Neural cell (in vitro differentiated cells): ENCODE measurements at regions not wholly inside any gene's neighbourhood (a gene's known extent, or its start where the extent isn't known, plus 50 kb on each side); places are given as distances from the start of the nearest gene placed in this dataset.

Experiments
- H2AFZ ChIP-seq: fragments of 200-600, 300-800 bp; sonication (generic), shearing (Covaris generic); 2 replicates; pipeline ENCODE4 v1.6.0; 2014; ENCODE audit warnings: low read depth, mild to moderate bottlenecking, antibody characterized with exemption, low read length, moderate library complexity
- H3F3A ChIP-seq: fragments of 200-600 bp; shearing (Covaris generic); 2 replicates; pipeline ENCODE4 v1.6.1; 2016; ENCODE audit warnings: mild to moderate bottlenecking, moderate library complexity, mixed read lengths, antibody characterized with exemption, low read length; ENCODE audit not compliant: insufficient read depth, poor library complexity, severe bottlenecking
- H3K27ac ChIP-seq: fragments of 200-600, 300-800 bp; sonication (generic), shearing (Covaris generic); 2 replicates; pipeline ENCODE4 v1.5.1; 2014; ENCODE audit warnings: mild to moderate bottlenecking, low read length, moderate library complexity
- H3K27me3 ChIP-seq: fragments of 300-800, 200-600 bp; sonication (generic), shearing (Covaris generic); 2 replicates; pipeline ENCODE4 v1.6.0; 2014; ENCODE audit warnings: mild to moderate bottlenecking, low read depth, low read length, moderate library complexity; ENCODE audit not compliant: insufficient read depth
- H3K36me3 ChIP-seq: fragments of 300-800, 200-600 bp; sonication (generic), shearing (Covaris generic); 2 replicates; pipeline ENCODE4 v1.5.1; 2014; ENCODE audit warnings: mild to moderate bottlenecking, antibody characterized with exemption, low read length, moderate library complexity; ENCODE audit not compliant: insufficient read depth
- H3K4me2 ChIP-seq: fragments of 300-800, 200-600 bp; sonication (generic), shearing (Covaris generic); 2 replicates; pipeline ENCODE4 v1.6.0; 2014; ENCODE audit warnings: mild to moderate bottlenecking, low read length
- H3K4me3 ChIP-seq: fragments of 300-800, 200-600 bp; sonication (generic), shearing (Covaris generic); 2 replicates; pipeline ENCODE4 v1.5.1; 2014; ENCODE audit warnings: mild to moderate bottlenecking, low read length, moderate library complexity
- H3K79me2 ChIP-seq: fragments of 200-600 bp; shearing (Covaris generic); replicated peaks from 2 replicates; pipeline ENCODE4 v1.6.0; 2014; ENCODE audit warnings: mild to moderate bottlenecking, low read length, moderate library complexity; ENCODE audit not compliant: insufficient read depth
- H3K9ac ChIP-seq: fragments of 300-800, 200-600 bp; sonication (generic), shearing (Covaris generic); 2 replicates; pipeline ENCODE4 v1.6.1; 2016; ENCODE audit warnings: mild to moderate bottlenecking, low read length, mixed read lengths
- H3K9me2 ChIP-seq: fragments of 200-600 bp; shearing (Covaris generic); 2 replicates; pipeline ENCODE4 v1.6.1; 2016; ENCODE audit warnings: mild to moderate bottlenecking, low read length, mixed read lengths; ENCODE audit not compliant: insufficient read depth
- H3K9me3 ChIP-seq: fragments of 200-600, 300-800 bp; sonication (generic), shearing (Covaris generic); 2 replicates; pipeline ENCODE4 v1.6.1; 2016; ENCODE audit warnings: mild to moderate bottlenecking, mixed run types, low read length, moderate library complexity, mixed read lengths
- H4K20me1 ChIP-seq: fragments of 200-600 bp; shearing (Covaris generic); 2 replicates; pipeline ENCODE4 v1.6.1; 2016; ENCODE audit warnings: mild to moderate bottlenecking, mixed run types; ENCODE audit not compliant: insufficient read depth
- EP300 ChIP-seq: fragments of 450-650 bp; conservative IDR thresholded peaks from 2 replicates; pipeline ENCODE4 v1.6.1; 2014; ENCODE audit warnings: antibody characterized with exemption, mild to moderate bottlenecking, moderate library complexity; ENCODE audit not compliant: poor library complexity, severe bottlenecking
- EZH2 ChIP-seq: fragments of 200-600, 300-800 bp; shearing (Covaris generic), sonication (generic); IDR thresholded peaks from 2 replicates; pipeline ENCODE4 v1.6.1; 2014; ENCODE audit warnings: antibody characterized with exemption, low read length, borderline replicate concordance, mild to moderate bottlenecking; ENCODE audit not compliant: insufficient read depth, poor library complexity, severe bottlenecking
- MXI1 ChIP-seq: fragments of 450-650 bp; conservative IDR thresholded peaks from 2 replicates; pipeline ENCODE4 v1.6.1; 2014; ENCODE audit warnings: antibody characterized with exemption, mild to moderate bottlenecking; ENCODE audit not compliant: poor library complexity, severe bottlenecking
- POLR2AphosphoS5 ChIP-seq: IDR thresholded peaks from 2 replicates; pipeline ENCODE4 v1.6.1; 2012
- RAD21 ChIP-seq: fragments of 450-650 bp; conservative IDR thresholded peaks from 2 replicates; pipeline ENCODE4 v1.6.1; 2014; ENCODE audit warnings: antibody characterized with exemption, mild to moderate bottlenecking, moderate library complexity
- SMC3 ChIP-seq: fragments of 450-650 bp; conservative IDR thresholded peaks from 2 replicates; pipeline ENCODE4 v1.6.1; 2014; ENCODE audit warnings: antibody characterized with exemption, mild to moderate bottlenecking, moderate library complexity; ENCODE audit not compliant: poor library complexity
- TAF1 ChIP-seq: IDR thresholded peaks from 2 replicates; pipeline ENCODE4 v1.6.1; 2012; ENCODE audit warnings: low read depth
- TF ChIP-seq, protein P1 (sequence below): fragments of 450-650 bp; IDR thresholded peaks from 2 replicates; pipeline ENCODE4 v1.5.1; 2014; ENCODE audit warnings: antibody characterized with exemption, mild to moderate bottlenecking, moderate library complexity; ENCODE audit not compliant: poor library complexity, severe bottlenecking
- TF ChIP-seq, protein P2 (sequence below): IDR thresholded peaks from 2 replicates; pipeline ENCODE4 v1.6.1; 2012; ENCODE audit warnings: borderline replicate concordance

GRCh38 chr13:34577051-34577450 is 365.0 kb upstream of the NBEA start:
- Histone ChIP-seq H3K4me3 (no peak overlapping the region), H3K9ac (no peak overlapping the region), H3K27ac (no peak overlapping the region), H3F3A (no peaks in the 10 kb centered on the region), H3K79me2 (no peaks in the 10 kb centered on the region), H3K27me3 (no peaks in the 10 kb centered on the region), H3K36me3 (no peaks in the 10 kb centered on the region), H4K20me1 (no peaks in the 10 kb centered on the region), H3K9me3 (no peaks in the 10 kb centered on the region), H3K4me2 (no peak overlapping the region), H2AFZ (no peak overlapping the region), H3K9me2 (no peaks in the 10 kb centered on the region)
- TF ChIP-seq EP300 = no peak
- no peak for TF ChIP-seq POLR2AphosphoS5
- TF ChIP-seq, protein P1, sequence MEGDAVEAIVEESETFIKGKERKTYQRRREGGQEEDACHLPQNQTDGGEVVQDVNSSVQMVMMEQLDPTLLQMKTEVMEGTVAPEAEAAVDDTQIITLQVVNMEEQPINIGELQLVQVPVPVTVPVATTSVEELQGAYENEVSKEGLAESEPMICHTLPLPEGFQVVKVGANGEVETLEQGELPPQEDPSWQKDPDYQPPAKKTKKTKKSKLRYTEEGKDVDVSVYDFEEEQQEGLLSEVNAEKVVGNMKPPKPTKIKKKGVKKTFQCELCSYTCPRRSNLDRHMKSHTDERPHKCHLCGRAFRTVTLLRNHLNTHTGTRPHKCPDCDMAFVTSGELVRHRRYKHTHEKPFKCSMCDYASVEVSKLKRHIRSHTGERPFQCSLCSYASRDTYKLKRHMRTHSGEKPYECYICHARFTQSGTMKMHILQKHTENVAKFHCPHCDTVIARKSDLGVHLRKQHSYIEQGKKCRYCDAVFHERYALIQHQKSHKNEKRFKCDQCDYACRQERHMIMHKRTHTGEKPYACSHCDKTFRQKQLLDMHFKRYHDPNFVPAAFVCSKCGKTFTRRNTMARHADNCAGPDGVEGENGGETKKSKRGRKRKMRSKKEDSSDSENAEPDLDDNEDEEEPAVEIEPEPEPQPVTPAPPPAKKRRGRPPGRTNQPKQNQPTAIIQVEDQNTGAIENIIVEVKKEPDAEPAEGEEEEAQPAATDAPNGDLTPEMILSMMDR = no peak
- TF ChIP-seq SMC3 = no peak
- TF ChIP-seq MXI1 = no peak
- TF ChIP-seq, protein P2, sequence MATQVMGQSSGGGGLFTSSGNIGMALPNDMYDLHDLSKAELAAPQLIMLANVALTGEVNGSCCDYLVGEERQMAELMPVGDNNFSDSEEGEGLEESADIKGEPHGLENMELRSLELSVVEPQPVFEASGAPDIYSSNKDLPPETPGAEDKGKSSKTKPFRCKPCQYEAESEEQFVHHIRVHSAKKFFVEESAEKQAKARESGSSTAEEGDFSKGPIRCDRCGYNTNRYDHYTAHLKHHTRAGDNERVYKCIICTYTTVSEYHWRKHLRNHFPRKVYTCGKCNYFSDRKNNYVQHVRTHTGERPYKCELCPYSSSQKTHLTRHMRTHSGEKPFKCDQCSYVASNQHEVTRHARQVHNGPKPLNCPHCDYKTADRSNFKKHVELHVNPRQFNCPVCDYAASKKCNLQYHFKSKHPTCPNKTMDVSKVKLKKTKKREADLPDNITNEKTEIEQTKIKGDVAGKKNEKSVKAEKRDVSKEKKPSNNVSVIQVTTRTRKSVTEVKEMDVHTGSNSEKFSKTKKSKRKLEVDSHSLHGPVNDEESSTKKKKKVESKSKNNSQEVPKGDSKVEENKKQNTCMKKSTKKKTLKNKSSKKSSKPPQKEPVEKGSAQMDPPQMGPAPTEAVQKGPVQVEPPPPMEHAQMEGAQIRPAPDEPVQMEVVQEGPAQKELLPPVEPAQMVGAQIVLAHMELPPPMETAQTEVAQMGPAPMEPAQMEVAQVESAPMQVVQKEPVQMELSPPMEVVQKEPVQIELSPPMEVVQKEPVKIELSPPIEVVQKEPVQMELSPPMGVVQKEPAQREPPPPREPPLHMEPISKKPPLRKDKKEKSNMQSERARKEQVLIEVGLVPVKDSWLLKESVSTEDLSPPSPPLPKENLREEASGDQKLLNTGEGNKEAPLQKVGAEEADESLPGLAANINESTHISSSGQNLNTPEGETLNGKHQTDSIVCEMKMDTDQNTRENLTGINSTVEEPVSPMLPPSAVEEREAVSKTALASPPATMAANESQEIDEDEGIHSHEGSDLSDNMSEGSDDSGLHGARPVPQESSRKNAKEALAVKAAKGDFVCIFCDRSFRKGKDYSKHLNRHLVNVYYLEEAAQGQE = no peak
- no peak for TF ChIP-seq EZH2
- no peak for TF ChIP-seq TAF1
- no peak for TF ChIP-seq RAD21

DNA sequence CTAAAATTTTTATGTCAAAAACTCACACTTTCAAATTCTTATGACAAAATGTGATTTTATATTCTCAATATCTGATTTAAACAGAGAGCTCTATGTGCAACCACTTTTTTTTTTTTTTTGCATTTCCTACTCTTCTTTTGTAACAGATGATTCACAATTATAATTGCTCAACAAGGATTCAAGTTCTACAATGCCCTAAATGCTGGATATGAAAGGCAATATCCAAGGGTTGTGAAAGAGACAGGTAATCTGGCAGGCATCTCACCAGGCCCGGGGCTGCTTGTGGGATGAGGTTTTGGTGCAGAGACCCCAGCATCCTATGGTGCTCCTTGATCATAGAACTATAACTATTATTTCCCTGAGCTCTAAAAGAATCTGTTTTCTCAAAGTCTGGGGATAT is 363.6 kb upstream of the NBEA start:
- Histone ChIP-seq H2AFZ (no peak overlapping the region), H3K4me2 (no peak overlapping the region), H3F3A (no peaks in the 10 kb centered on the region), H4K20me1 (no peaks in the 10 kb centered on the region), H3K4me3 (no peak overlapping the region), H3K9me3 (no peaks in the 10 kb centered on the region), H3K27ac (no peak overlapping the region), H3K9ac (no peak overlapping the region), H3K9me2 (no peaks in the 10 kb centered on the region), H3K36me3 (no peaks in the 10 kb centered on the region), H3K79me2 (no peaks in the 10 kb centered on the region), H3K27me3 (no peaks in the 10 kb centered on the region)
- TF ChIP-seq EP300 = no peak
- no peak for TF ChIP-seq RAD21
- TF ChIP-seq, protein P2 = no peak
- no peak for TF ChIP-seq EZH2
- TF ChIP-seq TAF1 = no peak
- no peak for TF ChIP-seq POLR2AphosphoS5
- no peak for TF ChIP-seq MXI1
- TF ChIP-seq SMC3 = no peak
